ENCODE measurements at regions not wholly inside any gene's neighbourhood (a gene's known extent, or its start where the extent isn't known, plus 50 kb on each side); places are given as distances from the start of the nearest gene placed in this dataset.

GRCh38 chr20:11249683-11250082, 575.9 kb upstream of the JAG1 start:
- CTCF ChIA-PET: no interaction called here
- Mint-ChIP-seq H3K27me3 (no peaks in the 10 kb centered on the region), H3K4me1 (no peaks in the 10 kb centered on the region), H3K9me3 (no peaks in the 10 kb centered on the region), H3K36me3 (no peaks in the 10 kb centered on the region), H3K27ac (no peak overlapping the region), H3K4me3 (no peak overlapping the region)
- no peak for DNase-seq

- no peaks in the 10 kb centered on the region for H3K36me3 Mint-ChIP-seq
- no peak overlapping the region for H3K4me3 Mint-ChIP-seq
- CTCF ChIA-PET: no interaction called here
- H3K9me3 Mint-ChIP-seq: peaks cover 3% of the 10 kb centered on the region
- H3K27me3 Mint-ChIP-seq: no peaks in the 10 kb centered on the region
- no peak for DNase-seq
- no peak overlapping the region for H3K27ac Mint-ChIP-seq
- H3K4me1 Mint-ChIP-seq: no peaks in the 10 kb centered on the region
These were observed 578.6 kb upstream of the JAG1 start for GRCh38 chr20:11252447-11252846.

- CTCF ChIA-PET: no interaction called here
- H3K4me1 Mint-ChIP-seq: no peaks in the 10 kb centered on the region
- H3K27ac Mint-ChIP-seq: no peak overlapping the region
- no peak for DNase-seq
- no peak overlapping the region for H3K4me3 Mint-ChIP-seq
- H3K9me3 Mint-ChIP-seq: peaks cover 3% of the 10 kb centered on the region
- no peaks in the 10 kb centered on the region for H3K27me3 Mint-ChIP-seq
- no peaks in the 10 kb centered on the region for H3K36me3 Mint-ChIP-seq
These were observed 581.7 kb upstream of the JAG1 start for GRCh38 chr20:11255455-11255854.

- Mint-ChIP-seq H3K9me3 (peaks cover 4% of the 10 kb centered on the region), H3K27ac (no peak overlapping the region)
- CTCF ChIA-PET: no interaction called here
These were observed 582.1 kb upstream of the JAG1 start for GRCh38 chr20:11255860-11256259.

GRCh38 chr20:11260611-11261010, 586.8 kb upstream of the JAG1 start:
- H3K36me3 Mint-ChIP-seq: no peaks in the 10 kb centered on the region
- peaks cover 1% of the 10 kb centered on the region for H3K9me3 Mint-ChIP-seq
- H3K4me1 Mint-ChIP-seq: no peaks in the 10 kb centered on the region
- no peak for DNase-seq
- CTCF ChIA-PET: interaction anchor here (0.7 kb wide), 1 partner anchor 10 kb away, joined by 3 read pairs; no protein-coding TSS in a partner anchor
- no peaks in the 10 kb centered on the region for H3K27me3 Mint-ChIP-seq
- no peak overlapping the region for H3K4me3 Mint-ChIP-seq
- no peak overlapping the region for H3K27ac Mint-ChIP-seq

More at GRCh38 chr20:11255860-11256259, 582.1 kb upstream of the JAG1 start:
- Mint-ChIP-seq H3K4me3 (no peak overlapping the region), H3K36me3 (no peaks in the 10 kb centered on the region), H3K4me1 (no peaks in the 10 kb centered on the region), H3K27me3 (no peaks in the 10 kb centered on the region)
- no peak for DNase-seq

- no peaks in the 10 kb centered on the region for H3K36me3 Mint-ChIP-seq
- DNase-seq: no peak
- CTCF ChIA-PET: no interaction called here
- H3K9me3 Mint-ChIP-seq: peaks cover 1% of the 10 kb centered on the region
- no peak overlapping the region for H3K4me3 Mint-ChIP-seq
- H3K4me1 Mint-ChIP-seq: no peaks in the 10 kb centered on the region
- no peaks in the 10 kb centered on the region for H3K27me3 Mint-ChIP-seq
- no peak overlapping the region for H3K27ac Mint-ChIP-seq
These were observed 587.8 kb upstream of the JAG1 start for GRCh38 chr20:11261533-11262000.

DNA sequence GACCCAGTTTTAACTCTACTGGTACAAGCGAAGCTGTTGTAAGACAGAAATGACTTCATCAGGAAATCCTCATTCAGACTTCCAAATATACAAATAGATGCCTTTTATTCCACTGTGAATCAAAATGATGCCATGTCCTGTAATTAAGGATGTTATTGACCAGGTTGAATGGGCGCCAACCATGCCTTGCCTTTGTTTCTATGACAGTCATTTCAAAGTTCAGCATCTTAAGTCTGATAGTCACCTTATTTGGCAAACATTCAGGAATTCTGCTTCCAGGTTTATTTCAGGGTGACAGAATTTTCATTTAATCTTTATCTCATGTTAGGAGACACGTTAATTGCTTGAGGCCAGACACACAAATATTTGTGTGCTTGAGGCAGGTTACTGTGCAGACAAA, 592.8 kb upstream of the JAG1 start:
- H3K27me3 Mint-ChIP-seq: no peaks in the 10 kb centered on the region
- no peak overlapping the region for H3K4me3 Mint-ChIP-seq
- no peaks in the 10 kb centered on the region for H3K36me3 Mint-ChIP-seq
- no peak for DNase-seq
- H3K9me3 Mint-ChIP-seq: no peaks in the 10 kb centered on the region
- H3K27ac Mint-ChIP-seq: no peak overlapping the region
- CTCF ChIA-PET: interaction anchor here (0.6 kb wide), 1 partner anchor 640 kb away, joined by 3 read pairs; no protein-coding TSS in a partner anchor
- no peaks in the 10 kb centered on the region for H3K4me1 Mint-ChIP-seq

DNA sequence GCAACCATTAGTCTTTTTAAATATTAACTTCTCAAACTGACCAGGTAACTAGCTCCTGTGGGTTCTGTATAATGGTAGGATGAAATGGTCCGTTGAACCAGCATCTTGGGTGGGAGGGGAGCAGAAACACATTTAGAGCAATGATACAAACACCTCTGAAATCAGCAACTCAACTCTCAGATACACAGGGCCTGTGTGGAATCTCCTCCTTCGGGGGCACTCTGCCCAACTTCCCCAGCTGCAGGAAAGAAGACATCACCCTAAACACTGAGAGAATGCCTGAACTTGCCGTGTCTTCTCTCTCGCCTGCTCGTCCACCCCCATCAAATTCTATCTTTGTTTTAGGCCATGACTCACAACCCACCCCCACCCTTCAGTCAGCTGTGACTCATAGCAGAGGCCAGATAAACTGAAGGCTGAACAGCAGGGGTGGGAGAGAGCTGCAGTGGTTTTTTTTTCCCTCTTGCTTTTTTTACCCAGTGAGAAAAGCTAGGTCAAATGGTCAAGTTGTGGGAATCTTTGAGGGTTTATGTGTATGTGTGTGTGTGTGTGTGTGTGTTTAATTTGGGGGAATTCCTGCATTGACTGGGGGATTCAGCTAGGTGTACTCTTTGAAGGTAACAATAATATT, 593.4 kb upstream of the JAG1 start:
- Mint-ChIP-seq H3K27ac (no peak overlapping the region), H3K36me3 (no peaks in the 10 kb centered on the region), H3K4me1 (no peaks in the 10 kb centered on the region), H3K9me3 (no peaks in the 10 kb centered on the region), H3K27me3 (no peaks in the 10 kb centered on the region), H3K4me3 (no peak overlapping the region)
- CTCF ChIA-PET: no interaction called here
- no peak for DNase-seq

DNA sequence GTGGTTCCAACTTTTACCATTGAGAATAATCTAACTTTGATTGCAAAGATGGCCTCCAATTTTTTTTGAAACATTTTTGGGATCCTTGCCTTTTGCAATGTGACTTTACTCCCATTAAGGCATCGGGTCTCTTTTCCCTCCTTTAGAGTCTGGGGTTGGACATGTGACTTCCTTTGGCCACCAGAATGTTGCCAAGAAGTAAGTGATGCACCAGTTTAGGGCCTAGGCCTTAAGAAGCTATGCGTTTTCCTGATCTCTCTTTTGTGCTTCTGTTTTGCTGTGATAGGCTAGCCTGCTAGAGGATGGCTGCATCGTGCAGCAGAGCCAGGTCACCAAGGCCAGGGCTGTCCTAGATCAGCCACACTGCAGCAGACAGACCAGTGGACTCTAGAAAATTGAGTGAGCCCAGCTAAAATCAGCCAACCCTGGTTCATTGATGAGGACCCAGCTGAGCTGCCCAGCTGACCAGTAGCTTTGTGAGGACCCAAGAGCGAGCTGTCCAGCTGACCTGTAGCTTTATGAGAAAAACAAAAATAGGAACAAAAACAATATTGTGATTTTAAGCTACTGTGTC, 594.0 kb upstream of the JAG1 start:
- Mint-ChIP-seq H3K27ac (no peak overlapping the region), H3K9me3 (no peaks in the 10 kb centered on the region), H3K4me1 (no peaks in the 10 kb centered on the region), H3K27me3 (no peaks in the 10 kb centered on the region), H3K36me3 (no peaks in the 10 kb centered on the region), H3K4me3 (no peak overlapping the region)
- CTCF ChIA-PET: no interaction called here
- no peak for DNase-seq

DNA sequence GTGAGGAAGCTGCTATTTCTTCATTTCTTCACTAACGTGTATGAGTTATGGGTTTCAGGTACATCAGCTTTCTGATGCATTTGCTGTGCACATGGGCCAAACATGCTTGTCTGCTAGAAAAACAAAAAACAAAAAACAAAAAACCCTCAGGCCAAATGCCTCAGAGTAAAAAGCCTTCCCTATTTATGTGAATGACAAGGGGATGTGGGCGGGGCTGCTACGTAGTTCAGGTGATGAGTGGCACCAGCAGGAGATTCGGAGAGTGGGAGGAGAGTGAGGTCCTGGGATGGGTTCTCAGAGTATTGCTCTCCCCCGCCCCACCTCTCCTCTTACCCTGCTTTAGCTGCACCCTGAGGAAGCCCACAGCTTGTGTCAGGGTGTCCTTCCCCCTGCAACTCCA, 596.8 kb upstream of the JAG1 start:
- DNase-seq: no peak
- Mint-ChIP-seq H3K27ac (no peak overlapping the region), H3K4me1 (no peaks in the 10 kb centered on the region), H3K36me3 (no peaks in the 10 kb centered on the region), H3K9me3 (no peaks in the 10 kb centered on the region), H3K27me3 (no peaks in the 10 kb centered on the region), H3K4me3 (no peak overlapping the region)
- CTCF ChIA-PET: interaction anchor here (0.7 kb wide), 1 partner anchor 10 kb away, joined by 3 read pairs; no protein-coding TSS in a partner anchor

DNA sequence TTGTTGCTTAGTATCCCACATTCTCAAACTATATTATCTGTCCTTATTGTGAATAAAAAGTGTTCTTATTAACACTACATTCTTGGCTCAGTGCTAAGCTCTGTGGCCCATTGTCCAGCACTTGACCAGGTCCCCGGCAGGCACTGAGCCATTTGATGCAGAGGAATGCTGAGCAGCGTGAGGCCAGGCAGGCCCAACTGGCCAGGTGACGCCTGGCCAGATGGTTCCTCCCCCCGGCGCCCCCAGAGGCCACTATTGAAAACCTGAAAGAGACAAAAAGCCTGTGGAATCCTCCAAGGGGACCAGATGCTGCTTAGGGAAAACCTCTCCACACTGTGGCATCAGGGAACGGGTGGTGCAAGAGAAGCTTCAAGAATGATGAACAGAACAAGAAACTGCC, 597.5 kb upstream of the JAG1 start:
- H3K27me3 Mint-ChIP-seq: no peaks in the 10 kb centered on the region

GRCh38 chr20:11271920-11272594, 598.3 kb upstream of the JAG1 start:
- Mint-ChIP-seq H3K9me3 (no peaks in the 10 kb centered on the region), H3K4me1 (no peaks in the 10 kb centered on the region), H3K4me3 (no peak overlapping the region), H3K27ac (no peak overlapping the region), H3K36me3 (no peaks in the 10 kb centered on the region), H3K27me3 (no peaks in the 10 kb centered on the region)
- CTCF ChIA-PET: no interaction called here
- DNase-seq: no peak

More for the DNA sequence above, 597.5 kb upstream of the JAG1 start:
- H3K36me3 Mint-ChIP-seq: no peaks in the 10 kb centered on the region
- no peak overlapping the region for H3K4me3 Mint-ChIP-seq
- no peaks in the 10 kb centered on the region for H3K9me3 Mint-ChIP-seq
- no peaks in the 10 kb centered on the region for H3K4me1 Mint-ChIP-seq
- CTCF ChIA-PET: interaction anchor here (0.7 kb wide), 1 partner anchor 11 kb away, joined by 3 read pairs; no protein-coding TSS in a partner anchor
- H3K27ac Mint-ChIP-seq: no peak overlapping the region
- no peak for DNase-seq

- no peaks in the 10 kb centered on the region for H3K27me3 Mint-ChIP-seq
- H3K36me3 Mint-ChIP-seq: no peaks in the 10 kb centered on the region
- no peak overlapping the region for H3K4me3 Mint-ChIP-seq
- H3K27ac Mint-ChIP-seq: no peak overlapping the region
- DNase-seq: no peak
- H3K4me1 Mint-ChIP-seq: no peaks in the 10 kb centered on the region
- CTCF ChIA-PET: no interaction called here
- peaks cover 10% of the 10 kb centered on the region for H3K9me3 Mint-ChIP-seq
These were observed 600.4 kb upstream of the JAG1 start for GRCh38 chr20:11274141-11274594.

DNA sequence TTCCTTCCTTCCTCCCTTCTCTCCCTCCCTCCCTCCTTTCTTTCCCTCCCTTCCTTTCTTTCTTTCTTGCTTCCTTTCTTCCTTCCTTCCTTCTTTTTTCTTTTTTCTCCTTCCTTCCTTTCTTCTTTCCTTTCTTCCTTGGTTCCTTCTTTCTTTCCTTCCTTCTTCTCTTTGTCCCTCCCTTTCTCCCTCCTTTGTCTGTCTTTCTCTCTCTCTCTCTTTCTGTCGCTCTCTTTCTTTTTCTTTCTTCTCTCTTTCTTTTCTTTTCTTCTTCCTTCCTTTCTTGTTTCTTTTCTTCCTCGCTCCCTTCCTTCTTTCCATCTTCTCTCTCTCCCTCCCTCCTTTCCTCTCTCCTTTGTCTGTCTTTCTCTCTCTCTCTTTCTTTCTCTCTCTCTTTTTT, 601.9 kb upstream of the JAG1 start:
- no peaks in the 10 kb centered on the region for H3K36me3 Mint-ChIP-seq
- no peak overlapping the region for H3K4me3 Mint-ChIP-seq
- H3K9me3 Mint-ChIP-seq: peaks cover 12% of the 10 kb centered on the region
- CTCF ChIA-PET: no interaction called here
- no peak for DNase-seq
- H3K4me1 Mint-ChIP-seq: no peaks in the 10 kb centered on the region
- no peak overlapping the region for H3K27ac Mint-ChIP-seq
- no peaks in the 10 kb centered on the region for H3K27me3 Mint-ChIP-seq

GRCh38 chr20:11277170-11277569, 603.4 kb upstream of the JAG1 start:
- no peaks in the 10 kb centered on the region for H3K36me3 Mint-ChIP-seq
- no peak overlapping the region for H3K4me3 Mint-ChIP-seq
- peaks cover 12% of the 10 kb centered on the region for H3K9me3 Mint-ChIP-seq
- no peak overlapping the region for H3K27ac Mint-ChIP-seq
- CTCF ChIA-PET: no interaction called here
- no peak for DNase-seq
- no peaks in the 10 kb centered on the region for H3K4me1 Mint-ChIP-seq
- no peaks in the 10 kb centered on the region for H3K27me3 Mint-ChIP-seq
